ENCODE measurements at regions not wholly inside any gene's neighbourhood (a gene's known extent, or its start where the extent isn't known, plus 50 kb on each side); places are given as distances from the start of the nearest gene placed in this dataset.

- no peak overlapping the region for H3K4me3 ChIP-seq
- DNase-seq (ENCODE audit: low spot score) = no peak
- no peak overlapping the region for H3K27ac ChIP-seq
- TF ChIP-seq, protein P1, sequence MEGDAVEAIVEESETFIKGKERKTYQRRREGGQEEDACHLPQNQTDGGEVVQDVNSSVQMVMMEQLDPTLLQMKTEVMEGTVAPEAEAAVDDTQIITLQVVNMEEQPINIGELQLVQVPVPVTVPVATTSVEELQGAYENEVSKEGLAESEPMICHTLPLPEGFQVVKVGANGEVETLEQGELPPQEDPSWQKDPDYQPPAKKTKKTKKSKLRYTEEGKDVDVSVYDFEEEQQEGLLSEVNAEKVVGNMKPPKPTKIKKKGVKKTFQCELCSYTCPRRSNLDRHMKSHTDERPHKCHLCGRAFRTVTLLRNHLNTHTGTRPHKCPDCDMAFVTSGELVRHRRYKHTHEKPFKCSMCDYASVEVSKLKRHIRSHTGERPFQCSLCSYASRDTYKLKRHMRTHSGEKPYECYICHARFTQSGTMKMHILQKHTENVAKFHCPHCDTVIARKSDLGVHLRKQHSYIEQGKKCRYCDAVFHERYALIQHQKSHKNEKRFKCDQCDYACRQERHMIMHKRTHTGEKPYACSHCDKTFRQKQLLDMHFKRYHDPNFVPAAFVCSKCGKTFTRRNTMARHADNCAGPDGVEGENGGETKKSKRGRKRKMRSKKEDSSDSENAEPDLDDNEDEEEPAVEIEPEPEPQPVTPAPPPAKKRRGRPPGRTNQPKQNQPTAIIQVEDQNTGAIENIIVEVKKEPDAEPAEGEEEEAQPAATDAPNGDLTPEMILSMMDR (IDR thresholded peaks at IDR 0.05) = no peak
These were observed 125.0 kb upstream of the FUT8 start for GRCh38 chr14:65287264-65288131.

DNA sequence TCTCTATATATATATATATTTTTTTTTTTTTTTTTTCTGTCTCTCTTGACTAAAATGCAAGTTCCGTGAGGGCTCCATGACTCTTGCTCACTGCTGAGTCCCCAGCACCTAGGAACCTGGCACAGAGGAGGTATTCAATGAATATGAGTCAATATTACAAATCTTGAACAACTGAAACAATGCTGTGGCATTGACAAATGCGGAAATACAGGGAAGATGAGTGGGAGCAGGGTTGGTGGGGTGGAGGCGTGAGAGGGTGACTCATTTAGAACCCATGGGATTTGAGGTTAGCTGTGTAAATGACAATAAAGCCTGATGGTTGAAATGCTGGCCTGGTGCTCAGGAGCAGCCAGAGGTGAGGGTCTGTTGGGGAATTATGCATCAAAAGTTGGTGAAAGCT, 121.7 kb upstream of the FUT8 start:
- no peak for DNase-seq (ENCODE audit: low spot score)
- TF ChIP-seq, protein P1 (IDR thresholded peaks at IDR 0.05) = no peak
- Histone ChIP-seq H3K27ac (no peak overlapping the region), H3K4me3 (no peak overlapping the region)

GRCh38 chr14:65291531-65291930, 121.0 kb upstream of the FUT8 start:
- Histone ChIP-seq H3K27ac (no peak overlapping the region), H3K4me3 (no peak overlapping the region)
- DNase-seq (ENCODE audit: low spot score) = no peak
- TF ChIP-seq, protein P1 (IDR thresholded peaks at IDR 0.05) = no peak

- TF ChIP-seq, protein P1 (IDR thresholded peaks at IDR 0.05) = no peak
- DNase-seq (ENCODE audit: low spot score) = no peak
These were observed 117.7 kb upstream of the FUT8 start for GRCh38 chr14:65294816-65295215.

DNA sequence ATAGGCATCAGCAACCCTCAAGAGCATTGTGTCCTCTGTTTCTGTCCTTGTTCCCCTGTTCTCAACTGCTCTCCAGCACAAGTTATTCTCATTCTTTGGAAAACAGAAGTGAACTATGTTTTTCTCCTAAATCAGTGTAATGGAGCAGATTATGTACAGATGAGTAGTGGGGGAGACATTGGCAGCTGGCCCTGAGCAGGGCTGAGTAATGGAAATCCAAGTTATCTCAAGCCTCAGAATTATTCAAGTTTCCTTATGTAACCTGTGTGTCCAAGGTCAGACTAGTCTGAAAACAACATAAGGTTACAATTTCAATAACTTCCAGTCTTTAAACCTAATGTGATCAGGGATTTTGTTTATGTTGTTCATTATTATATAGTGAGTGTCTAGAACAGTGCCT, 116.1 kb upstream of the FUT8 start:
- H3K27ac ChIP-seq = no peak overlapping the region
- DNase-seq (ENCODE audit: low spot score) = no peak
- no peak overlapping the region for H3K4me3 ChIP-seq
- TF ChIP-seq, protein P1 (IDR thresholded peaks at IDR 0.05) = no peak

More at GRCh38 chr14:65294816-65295215, 117.7 kb upstream of the FUT8 start:
- no peak overlapping the region for H3K27ac ChIP-seq
- H3K4me3 ChIP-seq = no peak overlapping the region

- no peak overlapping the region for H3K27ac ChIP-seq
- no peak for DNase-seq (ENCODE audit: low spot score)
- TF ChIP-seq, protein P1 (IDR thresholded peaks at IDR 0.05) = no peak
These were observed 115.7 kb upstream of the FUT8 start for GRCh38 chr14:65296876-65297275.

DNA sequence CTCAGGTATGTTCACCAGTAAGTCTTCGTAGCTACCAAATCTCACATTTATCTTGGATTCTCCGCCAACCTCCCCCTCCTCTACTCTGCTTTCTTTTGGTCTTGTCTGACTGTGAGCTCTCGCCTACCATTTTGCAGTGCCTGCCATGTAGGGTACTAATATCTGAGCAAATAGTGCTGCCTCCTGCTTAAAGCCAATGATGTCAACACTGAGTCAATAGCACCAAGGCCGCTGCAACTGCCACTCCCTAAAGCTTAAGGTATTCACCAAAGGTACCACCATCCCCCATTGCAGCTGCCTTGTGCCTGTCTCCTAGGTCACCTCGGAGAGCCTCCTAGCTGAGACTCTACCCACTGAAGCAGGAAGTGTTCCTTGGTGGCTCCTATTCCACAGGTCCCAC, 114.8 kb upstream of the FUT8 start:
- Histone ChIP-seq H3K4me3 (no peak overlapping the region), H3K27ac (no peak overlapping the region)
- TF ChIP-seq, protein P1 (IDR thresholded peaks at IDR 0.05) = no peak
- no peak for DNase-seq (ENCODE audit: low spot score)

More at GRCh38 chr14:65296876-65297275, 115.7 kb upstream of the FUT8 start:
- no peak overlapping the region for H3K4me3 ChIP-seq

Data from coronary artery (tissue), 2 donors.